IMR-90 (cell line): ENCODE measurements at regions not wholly inside any gene's neighbourhood (a gene's known extent, or its start where the extent isn't known, plus 50 kb on each side); places are given as distances from the start of the nearest gene placed in this dataset.

ENCODE experiments used
- POLR2A ChIP-seq: IDR thresholded peaks from 2 replicates; pipeline ENCODE4 v1.6.1; 2012; ENCODE audit warnings: mild to moderate bottlenecking, low read depth, low read length
- RAD21 ChIP-seq: IDR thresholded peaks from 2 replicates; pipeline ENCODE4 v1.6.1; 2012; ENCODE audit warnings: low read length, improper control_type of control experiment
- TF ChIP-seq, protein P1 (sequence below): conservative IDR thresholded peaks from 2 replicates; pipeline ENCODE4 v1.5.1; 2012; ENCODE audit warnings: mild to moderate bottlenecking, low read depth, low read length, improper control_type of control experiment

- TF ChIP-seq POLR2A = no peak
- TF ChIP-seq, protein P1, sequence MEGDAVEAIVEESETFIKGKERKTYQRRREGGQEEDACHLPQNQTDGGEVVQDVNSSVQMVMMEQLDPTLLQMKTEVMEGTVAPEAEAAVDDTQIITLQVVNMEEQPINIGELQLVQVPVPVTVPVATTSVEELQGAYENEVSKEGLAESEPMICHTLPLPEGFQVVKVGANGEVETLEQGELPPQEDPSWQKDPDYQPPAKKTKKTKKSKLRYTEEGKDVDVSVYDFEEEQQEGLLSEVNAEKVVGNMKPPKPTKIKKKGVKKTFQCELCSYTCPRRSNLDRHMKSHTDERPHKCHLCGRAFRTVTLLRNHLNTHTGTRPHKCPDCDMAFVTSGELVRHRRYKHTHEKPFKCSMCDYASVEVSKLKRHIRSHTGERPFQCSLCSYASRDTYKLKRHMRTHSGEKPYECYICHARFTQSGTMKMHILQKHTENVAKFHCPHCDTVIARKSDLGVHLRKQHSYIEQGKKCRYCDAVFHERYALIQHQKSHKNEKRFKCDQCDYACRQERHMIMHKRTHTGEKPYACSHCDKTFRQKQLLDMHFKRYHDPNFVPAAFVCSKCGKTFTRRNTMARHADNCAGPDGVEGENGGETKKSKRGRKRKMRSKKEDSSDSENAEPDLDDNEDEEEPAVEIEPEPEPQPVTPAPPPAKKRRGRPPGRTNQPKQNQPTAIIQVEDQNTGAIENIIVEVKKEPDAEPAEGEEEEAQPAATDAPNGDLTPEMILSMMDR = no peak
- no peak for TF ChIP-seq RAD21
These were observed 70.5 kb upstream of the DAAM1 start for GRCh38 chr14:59117754-59118528.
